WTC11 (cell line): ENCODE measurements at regions not wholly inside any gene's neighbourhood (a gene's known extent, or its start where the extent isn't known, plus 50 kb on each side); places are given as distances from the start of the nearest gene placed in this dataset.

Experiments
- ATAC-seq: fragments of 200-7000 bp; cut with Tn5 transposase; 2 replicates; pipeline ENCODE4 v1.10.0; 2021; ENCODE audit warnings: mild to moderate bottlenecking, moderate library complexity
- CTCF ChIA-PET: fragments of 300-600 bp; sonication (Branson Sonifier 250); formaldehyde crosslinking; loops from one replicate; lab custom pipeline; 2021; ENCODE audit warnings: antibody characterized with exemption; lab: Charles Lee
- POLR2A ChIA-PET: fragments of 350-600 bp; sonication (Branson Sonifier 250); formaldehyde crosslinking; loops from one replicate; lab custom pipeline; 2021; ENCODE audit warnings: antibody characterized with exemption; lab: Charles Lee
- DNase-seq: peaks from one replicate; pipeline ENCODE4 v3.0.0; 2021; ENCODE audit warnings: low spot score
- H3K27ac Mint-ChIP-seq: 2 replicates; pipeline ENCODE4 v1.8.0; 2021; ENCODE audit warnings: mixed read lengths
- H3K27me3 Mint-ChIP-seq: 2 replicates; pipeline ENCODE4 v1.8.0; 2021; ENCODE audit warnings: low read depth, mild to moderate bottlenecking, moderate library complexity, mixed read lengths
- H3K36me3 Mint-ChIP-seq: 2 replicates; pipeline ENCODE4 v1.8.0; 2021; ENCODE audit warnings: mixed read lengths
- H3K4me1 Mint-ChIP-seq: 2 replicates; pipeline ENCODE4 v1.8.0; 2022; ENCODE audit warnings: mixed read lengths
- H3K4me3 Mint-ChIP-seq: 2 replicates; pipeline ENCODE4 v1.8.0; 2021; ENCODE audit warnings: mild to moderate bottlenecking, moderate library complexity, mixed read lengths
- H3K9me3 Mint-ChIP-seq: 2 replicates; pipeline ENCODE4 v1.8.0; 2021; ENCODE audit warnings: mixed read lengths
- CREM ChIP-seq: sonication (generic); formaldehyde crosslinking; IDR thresholded peaks from 2 replicates; pipeline ENCODE4 v1.8.1; 2022; ENCODE audit warnings: mild to moderate bottlenecking, missing genetic modification reagents, moderate library complexity
- EMX1 ChIP-seq: fragments of 250-450 bp; sonication (Bioruptor Pico); IDR thresholded peaks from 2 replicates; pipeline ENCODE4 v1.8.0; 2021; ENCODE audit warnings: mild to moderate bottlenecking
- FOXJ3 ChIP-seq: sonication (generic); formaldehyde crosslinking; IDR thresholded peaks from 2 replicates; pipeline ENCODE4 v1.9.0; 2021; ENCODE audit warnings: missing genetic modification reagents, mild to moderate bottlenecking, borderline replicate concordance
- HMGA2 ChIP-seq: fragments of 250-450 bp; sonication (Bioruptor Pico); IDR thresholded peaks from 2 replicates; pipeline ENCODE4 v1.4.0; 2021; ENCODE audit warnings: mild to moderate bottlenecking, moderate library complexity
- NR2C2 ChIP-seq: sonication (generic); formaldehyde crosslinking; IDR thresholded peaks from 2 replicates; pipeline ENCODE4 v1.8.0; 2022; ENCODE audit warnings: mild to moderate bottlenecking, missing genetic modification reagents
- OVOL2 ChIP-seq: fragments of 250-450 bp; sonication (Bioruptor Pico); IDR thresholded peaks from 2 replicates; pipeline ENCODE4 v1.9.0; 2021; ENCODE audit warnings: mild to moderate bottlenecking, borderline replicate concordance
- RELA ChIP-seq: sonication (generic); formaldehyde crosslinking; IDR thresholded peaks from 2 replicates; pipeline ENCODE4 v1.8.1; 2022; ENCODE audit warnings: missing genetic modification reagents, mild to moderate bottlenecking, borderline replicate concordance
- SMAD3 ChIP-seq: sonication (generic); formaldehyde crosslinking; IDR thresholded peaks from 2 replicates; pipeline ENCODE4 v1.8.0; 2022; ENCODE audit warnings: missing genetic modification reagents, mild to moderate bottlenecking, borderline replicate concordance
- SMAD4 ChIP-seq: sonication (generic); formaldehyde crosslinking; IDR thresholded peaks from 2 replicates; pipeline ENCODE4 v1.8.0; 2022; ENCODE audit warnings: mild to moderate bottlenecking, missing genetic modification reagents
- TF ChIP-seq, protein P1 (sequence below): sonication (generic); formaldehyde crosslinking; IDR thresholded peaks from 2 replicates; pipeline ENCODE4 v1.8.0; 2022; ENCODE audit warnings: mild to moderate bottlenecking, missing genetic modification reagents
- TF ChIP-seq, protein P2 (sequence below): fragments of 250-450 bp; sonication (Bioruptor Pico); conservative IDR thresholded peaks from 2 replicates; pipeline ENCODE4 v1.9.0; 2021; ENCODE audit warnings: mild to moderate bottlenecking
- TF ChIP-seq, protein P3 (sequence below): fragments of 250-450 bp; sonication (Bioruptor Pico); IDR thresholded peaks from 2 replicates; pipeline ENCODE4 v1.9.0; 2021; ENCODE audit warnings: mild to moderate bottlenecking
- TF ChIP-seq, protein P4 (sequence below): fragments of 250-450 bp; sonication (Bioruptor Pico); IDR thresholded peaks from 2 replicates; pipeline ENCODE4 v1.8.0; 2021; ENCODE audit warnings: mild to moderate bottlenecking
- TF ChIP-seq, protein P5 (sequence below): fragments of 250-450 bp; sonication (Bioruptor Pico); IDR thresholded peaks from 2 replicates; pipeline ENCODE4 v1.9.0; 2021; ENCODE audit warnings: mild to moderate bottlenecking
- TF ChIP-seq, protein P6 (sequence below): sonication (generic); formaldehyde crosslinking; IDR thresholded peaks from 2 replicates; pipeline ENCODE4 v1.8.0; 2023; ENCODE audit warnings: mild to moderate bottlenecking, missing genetic modification reagents
- TF ChIP-seq, protein P7 (sequence below): fragments of 250-450 bp; sonication (Bioruptor Pico); IDR thresholded peaks from 2 replicates; pipeline ENCODE4 v1.9.0; 2021; ENCODE audit warnings: moderate library complexity, mild to moderate bottlenecking, inconsistent platforms, borderline replicate concordance
- TF ChIP-seq, protein P8 (sequence below): sonication (generic); formaldehyde crosslinking; IDR thresholded peaks from 2 replicates; pipeline ENCODE4 v1.8.1; 2023; ENCODE audit warnings: mild to moderate bottlenecking, missing genetic modification reagents, moderate library complexity

DNA sequence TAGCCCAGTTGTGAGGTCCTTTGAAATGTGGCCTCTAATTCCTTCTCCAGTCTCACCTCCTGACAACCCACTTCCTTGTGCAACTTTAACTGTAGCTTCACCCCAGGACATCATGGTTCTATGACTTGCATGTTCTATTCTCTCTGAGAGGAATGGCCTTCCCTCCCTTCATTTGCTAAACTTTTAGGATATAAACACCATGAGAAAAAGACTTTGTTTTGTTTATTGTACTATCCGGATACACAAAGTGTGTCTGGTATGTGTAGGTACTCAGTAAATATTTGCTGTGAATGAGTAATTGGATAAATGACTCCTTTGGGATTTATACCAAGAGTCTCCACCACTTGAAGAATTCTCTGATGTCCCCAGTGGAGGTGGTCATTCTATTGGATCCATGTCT is 547.6 kb downstream of the INSC start:
- Mint-ChIP-seq H3K27me3 (no peaks in the 10 kb centered on the region; the same call in 1 of the 2 replicates), H3K4me1 (peaks cover 21% of the 10 kb centered on the region), H3K27ac (no peak overlapping the region), H3K9me3 (peaks cover 19% of the 10 kb centered on the region), H3K4me3 (no peak overlapping the region), H3K36me3 (no peaks in the 10 kb centered on the region)
- CTCF ChIA-PET = interaction anchor here (0.8 to 1.8 kb wide), 2 partner anchors 12 to 33 kb away, joined by 3 to 6 read pairs; no protein-coding TSS in a partner anchor
- TF ChIP-seq EMX1 (CRISPR knock-in tag) (no peak), SMAD4 (CRISPR knock-in tag) (no peak), FOXJ3 (CRISPR knock-in tag) (no peak), NR2C2 (CRISPR knock-in tag) (no peak), OVOL2 (CRISPR knock-in tag) (no peak), SMAD3 (CRISPR knock-in tag) (no peak)
- TF ChIP-seq, protein P1, sequence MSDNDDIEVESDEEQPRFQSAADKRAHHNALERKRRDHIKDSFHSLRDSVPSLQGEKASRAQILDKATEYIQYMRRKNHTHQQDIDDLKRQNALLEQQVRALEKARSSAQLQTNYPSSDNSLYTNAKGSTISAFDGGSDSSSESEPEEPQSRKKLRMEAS (CRISPR knock-in tag) = no peak
- TF ChIP-seq, protein P2, sequence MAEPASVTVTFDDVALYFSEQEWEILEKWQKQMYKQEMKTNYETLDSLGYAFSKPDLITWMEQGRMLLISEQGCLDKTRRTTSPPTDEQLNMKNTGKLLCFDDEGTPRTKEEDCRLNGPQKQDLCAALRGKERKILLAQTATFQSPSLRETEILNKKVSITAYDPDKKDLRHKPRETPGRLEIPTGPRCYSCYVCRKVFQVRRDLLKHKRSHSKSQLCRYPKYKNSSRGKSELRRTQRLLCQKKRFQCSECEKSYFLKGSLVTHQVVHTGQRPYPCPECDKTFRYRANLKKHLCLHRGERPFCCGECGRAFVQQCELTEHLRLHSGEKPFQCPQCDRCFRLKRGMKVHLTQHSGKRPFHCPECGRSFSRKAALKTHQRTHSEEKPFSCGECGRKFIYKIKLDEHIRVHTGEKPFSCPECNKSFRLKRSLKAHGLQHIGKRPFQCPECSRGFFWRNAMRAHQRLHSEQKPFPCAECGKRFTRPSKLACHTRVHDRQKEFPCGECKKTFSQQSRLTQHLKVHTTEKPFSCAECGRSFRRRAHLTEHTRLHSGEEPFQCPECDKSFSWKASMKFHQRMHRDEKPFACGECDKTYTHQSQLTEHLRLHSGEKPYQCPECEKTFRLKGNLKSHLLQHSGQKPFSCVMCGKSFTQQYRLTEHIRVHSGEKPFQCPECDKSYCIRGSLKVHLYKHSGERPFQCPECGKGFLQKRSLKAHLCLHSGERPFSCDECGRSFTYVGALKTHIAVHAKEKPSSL = no peak
- TF ChIP-seq, protein P3, sequence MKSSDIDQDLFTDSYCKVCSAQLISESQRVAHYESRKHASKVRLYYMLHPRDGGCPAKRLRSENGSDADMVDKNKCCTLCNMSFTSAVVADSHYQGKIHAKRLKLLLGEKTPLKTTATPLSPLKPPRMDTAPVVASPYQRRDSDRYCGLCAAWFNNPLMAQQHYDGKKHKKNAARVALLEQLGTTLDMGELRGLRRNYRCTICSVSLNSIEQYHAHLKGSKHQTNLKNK (CRISPR knock-in tag) = no peak
- TF ChIP-seq, protein P4, sequence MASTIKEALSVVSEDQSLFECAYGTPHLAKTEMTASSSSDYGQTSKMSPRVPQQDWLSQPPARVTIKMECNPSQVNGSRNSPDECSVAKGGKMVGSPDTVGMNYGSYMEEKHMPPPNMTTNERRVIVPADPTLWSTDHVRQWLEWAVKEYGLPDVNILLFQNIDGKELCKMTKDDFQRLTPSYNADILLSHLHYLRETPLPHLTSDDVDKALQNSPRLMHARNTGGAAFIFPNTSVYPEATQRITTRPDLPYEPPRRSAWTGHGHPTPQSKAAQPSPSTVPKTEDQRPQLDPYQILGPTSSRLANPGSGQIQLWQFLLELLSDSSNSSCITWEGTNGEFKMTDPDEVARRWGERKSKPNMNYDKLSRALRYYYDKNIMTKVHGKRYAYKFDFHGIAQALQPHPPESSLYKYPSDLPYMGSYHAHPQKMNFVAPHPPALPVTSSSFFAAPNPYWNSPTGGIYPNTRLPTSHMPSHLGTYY = no peak
- TF ChIP-seq, protein P5, sequence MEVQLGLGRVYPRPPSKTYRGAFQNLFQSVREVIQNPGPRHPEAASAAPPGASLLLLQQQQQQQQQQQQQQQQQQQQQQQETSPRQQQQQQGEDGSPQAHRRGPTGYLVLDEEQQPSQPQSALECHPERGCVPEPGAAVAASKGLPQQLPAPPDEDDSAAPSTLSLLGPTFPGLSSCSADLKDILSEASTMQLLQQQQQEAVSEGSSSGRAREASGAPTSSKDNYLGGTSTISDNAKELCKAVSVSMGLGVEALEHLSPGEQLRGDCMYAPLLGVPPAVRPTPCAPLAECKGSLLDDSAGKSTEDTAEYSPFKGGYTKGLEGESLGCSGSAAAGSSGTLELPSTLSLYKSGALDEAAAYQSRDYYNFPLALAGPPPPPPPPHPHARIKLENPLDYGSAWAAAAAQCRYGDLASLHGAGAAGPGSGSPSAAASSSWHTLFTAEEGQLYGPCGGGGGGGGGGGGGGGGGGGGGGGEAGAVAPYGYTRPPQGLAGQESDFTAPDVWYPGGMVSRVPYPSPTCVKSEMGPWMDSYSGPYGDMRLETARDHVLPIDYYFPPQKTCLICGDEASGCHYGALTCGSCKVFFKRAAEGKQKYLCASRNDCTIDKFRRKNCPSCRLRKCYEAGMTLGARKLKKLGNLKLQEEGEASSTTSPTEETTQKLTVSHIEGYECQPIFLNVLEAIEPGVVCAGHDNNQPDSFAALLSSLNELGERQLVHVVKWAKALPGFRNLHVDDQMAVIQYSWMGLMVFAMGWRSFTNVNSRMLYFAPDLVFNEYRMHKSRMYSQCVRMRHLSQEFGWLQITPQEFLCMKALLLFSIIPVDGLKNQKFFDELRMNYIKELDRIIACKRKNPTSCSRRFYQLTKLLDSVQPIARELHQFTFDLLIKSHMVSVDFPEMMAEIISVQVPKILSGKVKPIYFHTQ (CRISPR knock-in tag) = no peak
- POLR2A ChIA-PET = no interaction called here
- ATAC-seq (no peak), DNase-seq (no peak)

DNA sequence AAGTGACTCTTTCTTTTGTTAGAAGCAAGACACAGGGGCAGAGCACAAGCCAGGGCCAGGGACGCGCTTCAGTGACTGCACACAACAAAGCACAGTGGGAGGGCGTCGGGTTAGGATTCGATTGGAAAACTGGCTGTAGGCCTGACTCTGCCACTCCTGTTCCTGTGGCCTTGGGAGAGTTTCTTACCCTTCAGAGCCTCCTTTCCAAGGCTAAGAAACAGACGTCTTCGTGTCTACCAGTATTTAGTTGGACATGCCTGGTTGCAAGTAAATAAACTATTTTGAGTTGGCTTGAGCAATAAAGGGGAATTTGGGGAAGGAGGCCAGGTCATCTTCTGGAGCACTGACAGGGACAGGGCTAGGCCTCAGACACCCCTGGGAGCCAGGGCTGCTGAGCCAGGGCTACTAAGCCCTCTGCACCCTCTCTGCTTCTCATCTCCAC is 549.1 kb downstream of the INSC start:
- peak; percentile 62 for DNase-seq
- 0 out of 2 replicates have a peak overlapping the region, but pooled peaks have one; percentile 5 for H3K27ac Mint-ChIP-seq

More for the DNA sequence above, 549.1 kb downstream of the INSC start:
- Mint-ChIP-seq H3K4me1 (peaks cover 21% of the 10 kb centered on the region), H3K36me3 (no peaks in the 10 kb centered on the region)
- peak; percentile 93 for ATAC-seq
- CTCF ChIA-PET = interaction anchor here (1.8 to 2.3 kb wide), 2 partner anchors 14 to 34 kb away, joined by 6 to 7 read pairs; no protein-coding TSS in a partner anchor
- TF ChIP-seq, protein P6, sequence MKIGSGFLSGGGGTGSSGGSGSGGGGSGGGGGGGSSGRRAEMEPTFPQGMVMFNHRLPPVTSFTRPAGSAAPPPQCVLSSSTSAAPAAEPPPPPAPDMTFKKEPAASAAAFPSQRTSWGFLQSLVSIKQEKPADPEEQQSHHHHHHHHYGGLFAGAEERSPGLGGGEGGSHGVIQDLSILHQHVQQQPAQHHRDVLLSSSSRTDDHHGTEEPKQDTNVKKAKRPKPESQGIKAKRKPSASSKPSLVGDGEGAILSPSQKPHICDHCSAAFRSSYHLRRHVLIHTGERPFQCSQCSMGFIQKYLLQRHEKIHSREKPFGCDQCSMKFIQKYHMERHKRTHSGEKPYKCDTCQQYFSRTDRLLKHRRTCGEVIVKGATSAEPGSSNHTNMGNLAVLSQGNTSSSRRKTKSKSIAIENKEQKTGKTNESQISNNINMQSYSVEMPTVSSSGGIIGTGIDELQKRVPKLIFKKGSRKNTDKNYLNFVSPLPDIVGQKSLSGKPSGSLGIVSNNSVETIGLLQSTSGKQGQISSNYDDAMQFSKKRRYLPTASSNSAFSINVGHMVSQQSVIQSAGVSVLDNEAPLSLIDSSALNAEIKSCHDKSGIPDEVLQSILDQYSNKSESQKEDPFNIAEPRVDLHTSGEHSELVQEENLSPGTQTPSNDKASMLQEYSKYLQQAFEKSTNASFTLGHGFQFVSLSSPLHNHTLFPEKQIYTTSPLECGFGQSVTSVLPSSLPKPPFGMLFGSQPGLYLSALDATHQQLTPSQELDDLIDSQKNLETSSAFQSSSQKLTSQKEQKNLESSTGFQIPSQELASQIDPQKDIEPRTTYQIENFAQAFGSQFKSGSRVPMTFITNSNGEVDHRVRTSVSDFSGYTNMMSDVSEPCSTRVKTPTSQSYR (CRISPR knock-in tag) = no peak
- TF ChIP-seq, protein P7, sequence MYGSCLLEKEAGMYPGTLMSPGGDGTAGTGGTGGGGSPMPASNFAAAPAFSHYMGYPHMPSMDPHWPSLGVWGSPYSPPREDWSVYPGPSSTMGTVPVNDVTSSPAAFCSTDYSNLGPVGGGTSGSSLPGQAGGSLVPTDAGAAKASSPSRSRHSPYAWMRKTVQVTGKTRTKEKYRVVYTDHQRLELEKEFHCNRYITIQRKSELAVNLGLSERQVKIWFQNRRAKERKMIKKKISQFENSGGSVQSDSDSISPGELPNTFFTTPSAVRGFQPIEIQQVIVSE = no peak
- TF ChIP-seq RELA (CRISPR knock-in tag) (no peak), SMAD3 (CRISPR knock-in tag) (no peak), FOXJ3 (CRISPR knock-in tag) (no peak), CREM (CRISPR knock-in tag) (no peak), HMGA2 (CRISPR knock-in tag) (no peak)
- TF ChIP-seq, protein P8, sequence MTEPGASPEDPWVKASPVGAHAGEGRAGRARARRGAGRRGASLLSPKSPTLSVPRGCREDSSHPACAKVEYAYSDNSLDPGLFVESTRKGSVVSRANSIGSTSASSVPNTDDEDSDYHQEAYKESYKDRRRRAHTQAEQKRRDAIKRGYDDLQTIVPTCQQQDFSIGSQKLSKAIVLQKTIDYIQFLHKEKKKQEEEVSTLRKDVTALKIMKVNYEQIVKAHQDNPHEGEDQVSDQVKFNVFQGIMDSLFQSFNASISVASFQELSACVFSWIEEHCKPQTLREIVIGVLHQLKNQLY (CRISPR knock-in tag) = no peak
- TF ChIP-seq, all 79 proteins: peak for 0
- POLR2A ChIA-PET = no interaction called here
- Mint-ChIP-seq H3K4me3 (no peak overlapping the region), H3K27me3 (no peaks in the 10 kb centered on the region; the same call in 1 of the 2 replicates), H3K9me3 (peaks cover 24% of the 10 kb centered on the region)
